ENCODE measurements at regions not wholly inside any gene's neighbourhood (a gene's known extent, or its start where the extent isn't known, plus 50 kb on each side); places are given as distances from the start of the nearest gene placed in this dataset.

DNA sequence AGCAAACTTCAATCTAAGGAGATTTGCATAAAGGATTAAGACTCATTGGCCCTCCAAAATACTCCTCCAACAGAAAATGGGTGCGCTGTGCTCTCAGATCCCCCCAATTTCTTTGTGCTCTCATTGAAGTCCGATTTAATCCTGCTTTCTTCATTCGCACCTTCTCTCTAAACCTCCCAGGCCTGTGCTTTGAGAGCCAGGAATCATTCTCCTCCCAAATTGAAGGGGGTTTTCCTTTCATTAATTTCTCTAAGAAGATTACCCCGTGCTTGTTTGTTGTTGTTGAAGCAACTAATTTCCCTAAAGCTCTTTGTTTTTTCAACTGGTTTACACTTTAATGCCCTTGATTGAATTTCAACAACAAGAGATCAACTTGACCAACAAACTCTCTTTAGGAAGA lies 304.2 kb upstream of the IRX3 start:
- TF ChIP-seq POLR2A (IDR thresholded peaks at IDR 0.05; ENCODE audit: extremely low read depth, insufficient read length), result no peak
- TF ChIP-seq, protein P1, sequence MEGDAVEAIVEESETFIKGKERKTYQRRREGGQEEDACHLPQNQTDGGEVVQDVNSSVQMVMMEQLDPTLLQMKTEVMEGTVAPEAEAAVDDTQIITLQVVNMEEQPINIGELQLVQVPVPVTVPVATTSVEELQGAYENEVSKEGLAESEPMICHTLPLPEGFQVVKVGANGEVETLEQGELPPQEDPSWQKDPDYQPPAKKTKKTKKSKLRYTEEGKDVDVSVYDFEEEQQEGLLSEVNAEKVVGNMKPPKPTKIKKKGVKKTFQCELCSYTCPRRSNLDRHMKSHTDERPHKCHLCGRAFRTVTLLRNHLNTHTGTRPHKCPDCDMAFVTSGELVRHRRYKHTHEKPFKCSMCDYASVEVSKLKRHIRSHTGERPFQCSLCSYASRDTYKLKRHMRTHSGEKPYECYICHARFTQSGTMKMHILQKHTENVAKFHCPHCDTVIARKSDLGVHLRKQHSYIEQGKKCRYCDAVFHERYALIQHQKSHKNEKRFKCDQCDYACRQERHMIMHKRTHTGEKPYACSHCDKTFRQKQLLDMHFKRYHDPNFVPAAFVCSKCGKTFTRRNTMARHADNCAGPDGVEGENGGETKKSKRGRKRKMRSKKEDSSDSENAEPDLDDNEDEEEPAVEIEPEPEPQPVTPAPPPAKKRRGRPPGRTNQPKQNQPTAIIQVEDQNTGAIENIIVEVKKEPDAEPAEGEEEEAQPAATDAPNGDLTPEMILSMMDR (IDR thresholded peaks at IDR 0.05; ENCODE audit: low read depth, low read length), result no peak
- no peak for TF ChIP-seq MYC (IDR thresholded peaks at IDR 0.05; ENCODE audit: low read depth, low read length)
